AG10803 (cell line): ENCODE measurements at regions not wholly inside any gene's neighbourhood (a gene's known extent, or its start where the extent isn't known, plus 50 kb on each side); places are given as distances from the start of the nearest gene placed in this dataset.

Experiments
- DNase-seq: peaks from one replicate; pipeline ENCODE4 v3.0.0; 2010; ENCODE audit warnings: low read depth
- H3K4me3 ChIP-seq: 2 replicates; pipeline ENCODE4 v1.5.1; 2011; ENCODE audit warnings: mild to moderate bottlenecking, low read length, control low read depth
- TF ChIP-seq, protein P1 (sequence below): conservative IDR thresholded peaks from 2 replicates; pipeline ENCODE4 v1.5.1; 2011; ENCODE audit warnings: mild to moderate bottlenecking, low read length, control low read depth, inconsistent platforms

DNA sequence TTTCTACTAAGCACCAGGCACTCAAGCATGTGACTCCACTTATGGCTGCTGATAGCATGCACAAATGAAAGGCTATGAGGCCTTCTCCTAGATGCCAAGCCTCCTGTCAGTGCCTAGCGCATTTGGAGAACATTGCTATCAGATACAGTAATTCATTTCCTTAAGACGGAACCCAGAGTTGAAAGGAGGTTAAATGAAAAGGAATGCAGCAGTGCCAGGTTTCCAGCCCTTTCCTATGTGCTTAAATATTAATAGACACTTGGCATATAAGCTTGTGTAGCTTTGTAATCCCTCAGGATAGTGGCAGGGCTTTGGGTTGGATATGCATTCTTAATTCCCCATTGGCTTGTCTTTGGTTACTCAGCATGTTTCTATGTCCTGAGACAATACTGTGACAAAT, 140.1 kb upstream of the FRY start:
- no peak for DNase-seq
- H3K4me3 ChIP-seq, result no peak overlapping the region
- TF ChIP-seq, protein P1, sequence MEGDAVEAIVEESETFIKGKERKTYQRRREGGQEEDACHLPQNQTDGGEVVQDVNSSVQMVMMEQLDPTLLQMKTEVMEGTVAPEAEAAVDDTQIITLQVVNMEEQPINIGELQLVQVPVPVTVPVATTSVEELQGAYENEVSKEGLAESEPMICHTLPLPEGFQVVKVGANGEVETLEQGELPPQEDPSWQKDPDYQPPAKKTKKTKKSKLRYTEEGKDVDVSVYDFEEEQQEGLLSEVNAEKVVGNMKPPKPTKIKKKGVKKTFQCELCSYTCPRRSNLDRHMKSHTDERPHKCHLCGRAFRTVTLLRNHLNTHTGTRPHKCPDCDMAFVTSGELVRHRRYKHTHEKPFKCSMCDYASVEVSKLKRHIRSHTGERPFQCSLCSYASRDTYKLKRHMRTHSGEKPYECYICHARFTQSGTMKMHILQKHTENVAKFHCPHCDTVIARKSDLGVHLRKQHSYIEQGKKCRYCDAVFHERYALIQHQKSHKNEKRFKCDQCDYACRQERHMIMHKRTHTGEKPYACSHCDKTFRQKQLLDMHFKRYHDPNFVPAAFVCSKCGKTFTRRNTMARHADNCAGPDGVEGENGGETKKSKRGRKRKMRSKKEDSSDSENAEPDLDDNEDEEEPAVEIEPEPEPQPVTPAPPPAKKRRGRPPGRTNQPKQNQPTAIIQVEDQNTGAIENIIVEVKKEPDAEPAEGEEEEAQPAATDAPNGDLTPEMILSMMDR, result no peak

DNA sequence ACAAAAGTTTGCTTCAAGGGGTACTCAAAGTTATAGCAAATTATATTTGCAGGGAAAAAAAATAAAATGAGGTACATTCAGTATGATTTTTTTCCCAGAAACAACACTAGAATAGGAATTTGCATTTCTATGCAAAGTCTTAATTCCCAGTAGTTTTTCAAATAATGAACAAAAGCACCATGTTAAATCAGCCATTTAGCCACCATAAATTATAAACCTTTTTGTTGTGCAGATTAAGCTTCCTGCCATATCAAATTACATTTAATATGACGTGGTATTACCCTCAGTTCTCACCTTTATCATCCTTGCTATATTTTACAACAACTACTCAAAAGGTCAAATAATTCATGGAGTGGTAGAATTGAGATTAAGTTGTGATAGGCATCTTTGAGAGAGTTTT, 136.6 kb upstream of the FRY start:
- DNase-seq, result no peak
- H3K4me3 ChIP-seq, result no peak overlapping the region
- TF ChIP-seq, protein P1, result no peak

DNA sequence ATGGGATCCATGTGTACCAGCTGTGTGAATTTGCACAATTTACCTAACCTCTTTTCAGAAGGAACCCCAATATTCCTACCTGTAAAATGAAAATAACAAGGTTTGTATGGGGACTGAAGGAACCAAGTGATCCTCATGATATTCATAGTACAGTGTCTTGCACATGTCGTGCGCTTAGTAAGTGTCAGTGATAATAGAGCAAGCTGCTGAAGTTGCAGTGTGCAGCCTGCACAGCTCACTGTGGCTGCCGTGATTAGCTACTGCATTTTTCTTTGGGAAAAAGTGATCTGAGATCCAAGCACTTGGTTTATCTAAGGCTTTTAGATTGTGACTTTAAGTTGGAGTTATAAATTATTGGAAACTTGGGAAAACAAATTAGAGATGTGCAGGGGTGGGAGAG, 135.9 kb upstream of the FRY start:
- no peak for DNase-seq
- TF ChIP-seq, protein P1, result no peak

GRCh38 chr13:31896427-31896826, 135.1 kb upstream of the FRY start:
- no peak overlapping the region for H3K4me3 ChIP-seq
- DNase-seq, result peak; percentile 97
- TF ChIP-seq, protein P1, result no peak

More for the DNA sequence above, 135.9 kb upstream of the FRY start:
- no peak overlapping the region for H3K4me3 ChIP-seq

DNA sequence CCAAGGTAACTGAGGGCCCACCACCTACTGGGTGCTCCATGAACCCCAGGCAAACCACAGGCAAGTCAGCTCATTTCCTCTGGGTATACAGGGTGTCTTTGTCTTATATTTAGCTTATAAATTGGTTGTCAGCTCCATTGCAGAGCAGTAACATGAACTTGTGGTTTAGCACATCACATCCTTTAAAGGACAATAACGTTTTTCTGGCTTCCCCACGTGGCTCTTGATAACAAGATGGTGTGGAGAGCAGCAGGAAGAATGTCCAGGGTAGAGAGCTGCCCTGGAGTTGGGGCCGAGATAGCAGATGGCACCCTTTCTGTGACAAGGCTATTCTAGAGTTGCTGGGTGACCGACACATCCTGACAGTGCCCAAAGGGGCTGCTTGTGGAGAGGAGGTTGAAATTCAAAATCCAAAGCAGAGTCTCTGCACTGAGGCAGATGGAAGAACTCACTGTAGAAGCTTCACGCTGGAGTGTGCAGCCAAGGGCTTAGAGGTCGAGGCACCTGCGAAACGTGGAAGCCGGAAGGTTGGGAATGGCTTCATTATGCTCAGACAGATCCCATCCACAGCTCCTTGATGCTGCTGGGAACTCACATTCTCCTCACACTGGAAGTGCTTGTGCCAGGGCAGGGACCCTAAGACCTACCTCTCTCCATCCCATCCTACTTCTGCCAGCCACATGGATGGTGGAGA, 133.0 kb upstream of the FRY start:
- no peak overlapping the region for H3K4me3 ChIP-seq
- TF ChIP-seq, protein P1, result no peak
- DNase-seq, result no peak

- TF ChIP-seq, protein P1, result no peak
- no peak overlapping the region for H3K4me3 ChIP-seq
- peak; percentile 66 for DNase-seq
Observed at GRCh38 chr13:31901985-31902384, 129.6 kb upstream of the FRY start.

DNA sequence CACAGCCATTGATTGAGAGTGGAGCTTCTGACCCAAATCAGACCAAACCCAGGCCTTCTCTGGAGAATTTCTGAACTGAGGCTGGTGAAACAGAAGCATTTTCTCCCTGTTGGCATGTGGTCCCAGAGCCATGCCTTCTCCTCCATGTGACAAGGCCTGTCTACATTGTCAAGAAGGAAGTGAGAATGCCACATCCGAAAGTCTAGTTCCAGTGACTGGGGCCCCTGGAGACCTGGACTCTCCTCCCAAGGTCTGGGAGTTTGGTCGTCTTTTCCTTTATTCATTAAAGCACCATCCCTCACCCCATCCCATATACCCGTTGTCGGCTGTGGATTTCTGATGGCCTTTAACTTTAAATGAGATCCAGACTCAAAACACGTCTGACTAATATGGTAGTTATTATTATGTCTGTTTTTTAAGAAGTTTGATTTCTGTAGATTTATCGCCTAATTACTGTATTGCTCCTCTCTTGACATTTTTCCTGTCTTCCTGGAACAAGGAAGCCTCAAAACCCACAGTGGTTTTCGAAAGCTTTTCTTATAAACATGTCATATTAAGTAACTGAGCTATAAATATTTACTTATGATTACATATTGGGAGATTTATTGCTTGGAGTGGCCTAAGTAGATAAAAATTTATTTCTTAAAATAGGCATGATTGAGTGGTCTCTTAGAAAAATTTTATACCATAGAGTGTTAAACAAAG, 128.3 kb upstream of the FRY start:
- DNase-seq, result no peak
- TF ChIP-seq, protein P1, result no peak
- no peak overlapping the region for H3K4me3 ChIP-seq
